H1 (cell line): ENCODE measurements at regions not wholly inside any gene's neighbourhood (a gene's known extent, or its start where the extent isn't known, plus 50 kb on each side); places are given as distances from the start of the nearest gene placed in this dataset.

ENCODE experiments used
- CTCF ChIA-PET: fragments of 300-600 bp; sonication (Branson Sonifier 250); formaldehyde crosslinking; loops from one replicate; lab custom pipeline; 2021; ENCODE audit not compliant: partially characterized antibody; lab: Charles Lee
- POLR2A ChIA-PET: fragments of 300-600 bp; sonication (Branson Sonifier 250); formaldehyde crosslinking; loops from one replicate; lab custom pipeline; 2021; ENCODE audit warnings: inconsistent platforms; ENCODE audit not compliant: partially characterized antibody; lab: Charles Lee
- DNase-seq, 2 experiments: peaks; one replicate each; pipeline versions ENCODE4 v3.0.0 to v3.0.0-alpha.2; 2010 to 2022; ENCODE audit warnings: low spot score in 2 of 2, low read depth in 1 of 2, mixed read lengths in 1 of 2
- FAIRE-seq: peaks from 2 replicates; lab custom pipeline; 2011; peaks lifted over from hg19 to GRCh38; lab: Jason Lieb, UNC
- H2AFZ ChIP-seq: 2 replicates; pipeline ENCODE4 v1.8.1; 2012; ENCODE audit warnings: low read length, inconsistent platforms
- H2AK5ac ChIP-seq: 2 replicates; pipeline ENCODE4 v1.6.1; 2013; ENCODE audit warnings: low read depth, low read length
- H2BK120ac ChIP-seq: replicated peaks from 2 replicates; pipeline ENCODE3; 2013; ENCODE audit warnings: low read depth, low read length, inconsistent platforms
- H2BK12ac ChIP-seq: 2 replicates; pipeline ENCODE4 v1.6.1; 2013; ENCODE audit warnings: low read depth, low read length
- H2BK15ac ChIP-seq: 2 replicates; pipeline ENCODE4 v1.6.1; 2013; ENCODE audit warnings: low read length
- H2BK20ac ChIP-seq: 2 replicates; pipeline ENCODE4 v1.6.1; 2013; ENCODE audit warnings: low read length
- H2BK5ac ChIP-seq: 2 replicates; pipeline ENCODE4 v1.6.1; 2013; ENCODE audit warnings: low read depth, low read length
- H3K14ac ChIP-seq: 2 replicates; pipeline ENCODE4 v1.6.1; 2013; ENCODE audit warnings: inconsistent platforms; ENCODE audit not compliant: insufficient read length
- H3K18ac ChIP-seq: 2 replicates; pipeline ENCODE4 v1.6.1; 2013; ENCODE audit warnings: low read length; ENCODE audit errors: extremely low read depth
- H3K23ac ChIP-seq: 2 replicates; pipeline ENCODE4 v1.6.1; 2013; ENCODE audit warnings: inconsistent platforms; ENCODE audit not compliant: insufficient read length
- H3K23me2 ChIP-seq: 2 replicates; pipeline ENCODE4 v1.6.1; 2013; ENCODE audit warnings: low read depth, low read length
- H3K27ac ChIP-seq: 2 replicates; pipeline ENCODE4 v1.6.1; 2011; ENCODE audit warnings: low read depth, low read length, inconsistent platforms
- H3K27me3 ChIP-seq, 4 experiments: replicated peaks in 1 of 4; 1 replicate in 1 of 4; 2 replicates in 3 of 4; pipeline versions ENCODE4 v1.6.1 to v1.8.1; 2011 to 2013; ENCODE audit warnings: low read length in 3 of 4, mild to moderate bottlenecking in 3 of 4, inconsistent platforms in 2 of 4, mixed read lengths in 2 of 4, moderate library complexity in 1 of 4; ENCODE audit not compliant: control insufficient read depth in 3 of 4, insufficient read depth in 3 of 4; ENCODE audit errors: extremely low read depth in 1 of 4
- H3K36me3 ChIP-seq, 4 experiments: 2 replicates each; pipeline versions ENCODE4 v1.6.1 to v1.8.1; 2011 to 2013; ENCODE audit warnings: mild to moderate bottlenecking in 4 of 4, low read length in 3 of 4, moderate library complexity in 2 of 4, control low read depth in 1 of 4, inconsistent platforms in 1 of 4; ENCODE audit not compliant: insufficient read depth in 4 of 4, control insufficient read depth in 2 of 4
- H3K4ac ChIP-seq: replicated peaks from 2 replicates; pipeline ENCODE3; 2013; ENCODE audit warnings: low read length, low read depth, mixed read lengths, inconsistent platforms; ENCODE audit not compliant: insufficient read length
- H3K4me1 ChIP-seq, 4 experiments: replicated peaks in 1 of 4; 1 replicate in 1 of 4; 2 replicates in 3 of 4; pipeline versions ENCODE4 v1.6.1 to v1.8.1; 2011 to 2013; ENCODE audit warnings: low read length in 3 of 4, inconsistent platforms in 2 of 4, mixed read lengths in 1 of 4; ENCODE audit not compliant: insufficient read depth in 4 of 4, control insufficient read depth in 3 of 4
- H3K4me2 ChIP-seq, 2 experiments: 2 replicates each; pipeline versions ENCODE4 v1.6.1 to v1.8.1; 2011 to 2013; ENCODE audit warnings: low read depth in 2 of 2, low read length in 2 of 2, control low read depth in 1 of 2, inconsistent platforms in 1 of 2, mild to moderate bottlenecking in 1 of 2; ENCODE audit not compliant: insufficient read depth in 1 of 2
- H3K4me3 ChIP-seq, 4 experiments: fragments of 200-600, 300-600 bp in 1 of 4; sonication (generic), shearing (Covaris generic), sonication (Bioruptor Twin) in 1 of 4; 2 replicates each; pipeline versions ENCODE4 v1.5.1 to v1.8.1; 2011 to 2016; ENCODE audit warnings: low read length in 4 of 4, low read depth in 3 of 4, control low read depth in 2 of 4, inconsistent platforms in 2 of 4, mild to moderate bottlenecking in 2 of 4, mixed read lengths in 1 of 4, moderate library complexity in 1 of 4; ENCODE audit not compliant: insufficient read depth in 2 of 4; ENCODE audit errors: extremely low read depth in 1 of 4
- H3K56ac ChIP-seq: replicated peaks from 2 replicates; pipeline ENCODE3; 2013; ENCODE audit warnings: low read depth, mild to moderate bottlenecking, mixed read lengths, low read length, inconsistent platforms; ENCODE audit not compliant: insufficient read length
- H3K79me1 ChIP-seq: 2 replicates; pipeline ENCODE4 v1.6.1; 2013; ENCODE audit warnings: low read depth, low read length, control low read depth
- H3K79me2 ChIP-seq, 2 experiments: 2 replicates each; pipeline versions ENCODE4 v1.6.1 to v1.8.1; 2012 to 2013; ENCODE audit warnings: low read length in 2 of 2, mild to moderate bottlenecking in 2 of 2, inconsistent platforms in 1 of 2; ENCODE audit not compliant: insufficient read depth in 2 of 2, control insufficient read depth in 1 of 2
- H3K9ac ChIP-seq, 4 experiments: replicated peaks in 1 of 4; 1 replicate in 1 of 4; 2 replicates in 3 of 4; pipeline versions ENCODE4 v1.6.1 to v1.8.1; 2011 to 2013; ENCODE audit warnings: low read depth in 3 of 4, low read length in 3 of 4, control low read depth in 2 of 4, mild to moderate bottlenecking in 2 of 4, moderate library complexity in 2 of 4, inconsistent platforms in 1 of 4; ENCODE audit errors: extremely low read depth in 1 of 4
- H3K9me3 ChIP-seq, 2 experiments: 2 replicates each; pipeline versions ENCODE4 v1.6.1 to v1.8.1; 2012 to 2013; ENCODE audit warnings: mild to moderate bottlenecking in 2 of 2, moderate library complexity in 2 of 2, control low read depth in 1 of 2, inconsistent platforms in 1 of 2, low read depth in 1 of 2, low read length in 1 of 2, mixed read lengths in 1 of 2; ENCODE audit not compliant: insufficient read depth in 2 of 2
- H4K20me1 ChIP-seq, 2 experiments: replicated peaks in 1 of 2; 2 replicates each; pipeline versions ENCODE3 to v1.8.1; 2011 to 2013; ENCODE audit warnings: inconsistent platforms in 2 of 2, low read length in 2 of 2, mild to moderate bottlenecking in 1 of 2; ENCODE audit not compliant: insufficient read depth in 2 of 2, control insufficient read depth in 1 of 2
- H4K5ac ChIP-seq: 2 replicates; pipeline ENCODE4 v1.6.1; 2013; ENCODE audit warnings: low read length, low read depth, mixed read lengths, inconsistent platforms; ENCODE audit not compliant: insufficient read length
- H4K8ac ChIP-seq: 2 replicates; pipeline ENCODE4 v1.8.0; 2013; ENCODE audit warnings: mild to moderate bottlenecking, moderate library complexity, low read length, inconsistent platforms; ENCODE audit not compliant: insufficient read depth; ENCODE audit errors: extremely low read depth
- H4K91ac ChIP-seq: replicated peaks from 2 replicates; pipeline ENCODE3; 2013; ENCODE audit warnings: low read length, mixed read lengths, inconsistent platforms; ENCODE audit not compliant: insufficient read length
- BACH1 ChIP-seq: IDR thresholded peaks from 2 replicates; pipeline ENCODE4 v1.6.1; 2012; ENCODE audit warnings: low read length, improper control_type of control experiment
- CBX8 ChIP-seq: fragments of 300-800, 300-1000 bp; sonication (generic); IDR thresholded peaks from 2 replicates; pipeline ENCODE4 v1.7.1; 2016; ENCODE audit warnings: low read depth, low read length, borderline replicate concordance
- CTBP2 ChIP-seq: IDR thresholded peaks from 2 replicates; pipeline ENCODE4 v1.7.0; 2011; ENCODE audit warnings: borderline replicate concordance, mild to moderate bottlenecking, moderate library complexity, mixed read lengths, low read length; ENCODE audit not compliant: insufficient read depth, insufficient read length
- HDAC6 ChIP-seq: IDR thresholded peaks from one replicate; pipeline ENCODE4 v1.7.1; 2012; ENCODE audit warnings: low read depth, mild to moderate bottlenecking, inconsistent platforms, low read length, moderate library complexity
- JUN ChIP-seq: IDR thresholded peaks from 2 replicates; pipeline ENCODE4 v1.6.1; 2011; ENCODE audit warnings: low read depth, mild to moderate bottlenecking, improper control_type of control experiment, low read length
- KDM1A ChIP-seq: fragments of 200-600, 300-600 bp; sonication (generic); IDR thresholded peaks from 2 replicates; pipeline ENCODE4 v1.7.1; 2016; ENCODE audit warnings: mild to moderate bottlenecking, low read length, borderline replicate concordance
- RNF2 ChIP-seq: fragments of 200-900, 300-1000 bp; sonication (generic); IDR thresholded peaks from 2 replicates; pipeline ENCODE4 v1.7.1; 2016; ENCODE audit warnings: borderline replicate concordance, low read depth, mild to moderate bottlenecking, antibody characterized with exemption, low read length; ENCODE audit not compliant: poor library complexity, severe bottlenecking; ENCODE audit errors: missing control alignments
- SAP30 ChIP-seq: fragments of 300-600 bp; sonication (generic); IDR thresholded peaks from 2 replicates; pipeline ENCODE4 v1.7.1; 2012; ENCODE audit warnings: low read length, moderate library complexity, mild to moderate bottlenecking, inconsistent platforms; ENCODE audit not compliant: insufficient read depth, insufficient replicate concordance
- SIN3A ChIP-seq, 2 experiments: IDR thresholded peaks in 1 of 2; conservative IDR thresholded peaks in 1 of 2; 2 replicates each; pipeline ENCODE4 v1.6.1; 2011 to 2012; ENCODE audit warnings: low read length in 2 of 2, improper control_type of control experiment in 1 of 2, low read depth in 1 of 2, mild to moderate bottlenecking in 1 of 2
- SP4 ChIP-seq: IDR thresholded peaks from 2 replicates; pipeline ENCODE4 v1.6.1; 2012; ENCODE audit warnings: low read length, inconsistent platforms
- WGBS, 2 experiments: shearing (Covaris generic) in 1 of 2; methylation state at CpG; one replicate each; pipeline versions ENCODE4 v1.1.6 to v1.1.7; 2013 to 2015; ENCODE audit warnings: low lambda C conversion rate in 2 of 2, mixed read lengths in 2 of 2, inconsistent platforms in 1 of 2, low coverage in 1 of 2, missing lambda C conversion rate in 1 of 2; ENCODE audit not compliant: insufficient replicate concordance in 2 of 2, insufficient coverage in 1 of 2, insufficient read length in 1 of 2; ENCODE audit errors: extremely low coverage in 1 of 2, missing lambda C conversion rate in 1 of 2; 5-methylcytosine and 5-hydroxymethylcytosine counted together
- TF ChIP-seq, protein P1 (sequence below), 3 experiments: IDR thresholded peaks; 1 replicate in 2 of 3; 2 replicates in 1 of 3; pipeline versions ENCODE4 v1.5.1 to v1.6.1; 2011; ENCODE audit warnings: low read length in 3 of 3, mild to moderate bottlenecking in 3 of 3, inconsistent platforms in 2 of 3, low read depth in 1 of 3, moderate library complexity in 1 of 3; ENCODE audit not compliant: insufficient read depth in 1 of 3; ENCODE audit errors: control extremely low read depth in 1 of 3

DNA sequence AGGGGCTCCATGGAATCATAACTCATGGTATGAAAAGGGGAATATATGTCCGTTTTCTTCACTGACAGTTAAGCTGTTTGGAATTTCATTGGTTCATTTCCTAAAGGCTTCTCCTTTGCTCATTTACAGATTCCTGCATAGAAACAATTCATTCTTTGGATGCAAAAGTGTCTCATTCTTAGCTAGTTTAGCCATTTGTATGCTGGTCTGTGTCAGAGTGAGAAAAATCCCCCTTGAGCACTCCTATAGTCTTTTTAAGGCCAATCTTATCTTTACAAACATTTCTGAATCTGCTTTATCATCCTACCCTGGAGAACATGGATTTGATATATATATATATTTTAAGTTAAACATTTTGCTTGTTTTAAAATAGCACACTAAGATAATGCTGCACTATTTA, 1260.9 kb upstream of the NRXN1 start:
- Histone ChIP-seq H2BK120ac (no peak overlapping the region), H3K79me2 (no peaks in the 10 kb centered on the region), H3K9me3 (peaks cover 3 to 4% of the 10 kb centered on the region in 2 experiments; a peak in 1 of 4 replicates), H3K27ac (no peak overlapping the region), H3K4me3 (no peak overlapping the region; a peak in 1 of 8 replicates), H2AFZ (no peak overlapping the region), H3K27me3 (no peaks in the 10 kb centered on the region), H3K56ac (no peak overlapping the region), H2BK20ac (no peak overlapping the region), H2BK5ac (no peak overlapping the region), H2BK12ac (no peak overlapping the region), H3K79me1 (no peaks in the 10 kb centered on the region), H4K5ac (no peak overlapping the region), H3K18ac (no peak overlapping the region), H3K23ac (no peak overlapping the region), H3K4me1 (peaks cover 0 to 1% (median 0%) of the 10 kb centered on the region in 4 experiments; a peak in 3 of 7 replicates), H3K4me2 (no peak overlapping the region), H3K14ac (no peak overlapping the region), H2BK15ac (no peak overlapping the region), H4K91ac (no peak overlapping the region), H3K23me2 (no peaks in the 10 kb centered on the region), H3K36me3 (no peaks in the 10 kb centered on the region), H3K9ac (no peak overlapping the region), H4K20me1 (no peaks in the 10 kb centered on the region), H2AK5ac (no peak overlapping the region), H4K8ac (no peak overlapping the region), H3K4ac (no peak overlapping the region)
- ChIA-PET POLR2A (no interaction called here), CTCF (interaction anchor here (0.6 to 1.2 kb wide), 2 partner anchors 319 to 597 kb away, joined by 3 read pairs; no protein-coding TSS in a partner anchor)
- no peak for DNase-seq
- no peak for FAIRE-seq
- 31% methylated on average over 1 of the region's 1 CpG; no CpG with 5 or more reads in 1 of the 2 experiments for WGBS, 2 experiments
- TF ChIP-seq SAP30 (no peak), CBX8 (no peak), SP4 (no peak), RNF2 (no peak), HDAC6 (no peak), SIN3A (conservative IDR thresholded peaks at IDR 0.05 in 1 of 2, IDR thresholded peaks at IDR 0.05 in 1 of 2; ENCODE audit: low read depth in 1 of 2, low read length in 2 of 2) (no peak), JUN (no peak), KDM1A (no peak), BACH1 (no peak), CTBP2 (no peak)
- TF ChIP-seq, protein P1, sequence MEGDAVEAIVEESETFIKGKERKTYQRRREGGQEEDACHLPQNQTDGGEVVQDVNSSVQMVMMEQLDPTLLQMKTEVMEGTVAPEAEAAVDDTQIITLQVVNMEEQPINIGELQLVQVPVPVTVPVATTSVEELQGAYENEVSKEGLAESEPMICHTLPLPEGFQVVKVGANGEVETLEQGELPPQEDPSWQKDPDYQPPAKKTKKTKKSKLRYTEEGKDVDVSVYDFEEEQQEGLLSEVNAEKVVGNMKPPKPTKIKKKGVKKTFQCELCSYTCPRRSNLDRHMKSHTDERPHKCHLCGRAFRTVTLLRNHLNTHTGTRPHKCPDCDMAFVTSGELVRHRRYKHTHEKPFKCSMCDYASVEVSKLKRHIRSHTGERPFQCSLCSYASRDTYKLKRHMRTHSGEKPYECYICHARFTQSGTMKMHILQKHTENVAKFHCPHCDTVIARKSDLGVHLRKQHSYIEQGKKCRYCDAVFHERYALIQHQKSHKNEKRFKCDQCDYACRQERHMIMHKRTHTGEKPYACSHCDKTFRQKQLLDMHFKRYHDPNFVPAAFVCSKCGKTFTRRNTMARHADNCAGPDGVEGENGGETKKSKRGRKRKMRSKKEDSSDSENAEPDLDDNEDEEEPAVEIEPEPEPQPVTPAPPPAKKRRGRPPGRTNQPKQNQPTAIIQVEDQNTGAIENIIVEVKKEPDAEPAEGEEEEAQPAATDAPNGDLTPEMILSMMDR (IDR thresholded peaks at IDR 0.05; ENCODE audit: control extremely low read depth in 1 of 3, insufficient read depth in 1 of 3, low read depth in 1 of 3, low read length in 3 of 3): no peak
